SH-SY5Y (cell line): ENCODE measurements at regions not wholly inside any gene's neighbourhood (a gene's known extent, or its start where the extent isn't known, plus 50 kb on each side); places are given as distances from the start of the nearest gene placed in this dataset.
A peak's percentile ranks its signal among the peaks of the same experiment; 100 is the strongest.

Experiments
- GATA2 ChIP-seq: IDR thresholded peaks from 2 replicates; pipeline ENCODE4 v1.6.1; 2011; ENCODE audit warnings: mild to moderate bottlenecking, low read depth, low read length
- GATA3 ChIP-seq: IDR thresholded peaks from 2 replicates; pipeline ENCODE4 v1.6.1; 2011; ENCODE audit warnings: low read depth, mild to moderate bottlenecking, low read length, moderate library complexity

- TF ChIP-seq GATA2 (no peak), GATA3 (no peak)
Observed at GRCh38 chr5:93990504-93991070, 249.2 kb upstream of the POU5F2 start.

GRCh38 chr5:93978222-93978621 is 236.8 kb upstream of the POU5F2 start:
- no peak for TF ChIP-seq GATA3
- TF ChIP-seq GATA2: no peak

- TF ChIP-seq GATA3: no peak
- TF ChIP-seq GATA2: no peak
Observed at GRCh38 chr5:93967923-93968322, 226.5 kb upstream of the POU5F2 start.

GRCh38 chr5:93964421-93964820 is 223.0 kb upstream of the POU5F2 start:
- TF ChIP-seq GATA3 (no peak), GATA2 (no peak)

GRCh38 chr5:93960042-93960441 is 218.6 kb upstream of the POU5F2 start:
- TF ChIP-seq GATA2 (no peak), GATA3 (no peak)

- TF ChIP-seq GATA3 (no peak), GATA2 (no peak)
Observed at GRCh38 chr5:93956006-93956405, 214.6 kb upstream of the POU5F2 start.

- no peak for TF ChIP-seq GATA2
- TF ChIP-seq GATA3: no peak
Observed at GRCh38 chr5:93954421-93955069, 213.1 kb upstream of the POU5F2 start.

GRCh38 chr5:93953442-93953841 is 212.0 kb upstream of the POU5F2 start:
- no peak for TF ChIP-seq GATA3
- TF ChIP-seq GATA2: no peak

GRCh38 chr5:93941897-93942296 is 200.5 kb upstream of the POU5F2 start:
- TF ChIP-seq GATA3 (peak; percentile 72), GATA2 (0 out of 2 replicates have a peak, but pooled peaks have one; percentile 30)

GRCh38 chr5:93930098-93930497 is 188.7 kb upstream of the POU5F2 start:
- TF ChIP-seq GATA2: 0 out of 2 replicates have a peak, but pooled peaks have one; percentile 14
- TF ChIP-seq GATA3: peak; percentile 60; the same call in 1 of the 2 replicates

- TF ChIP-seq GATA2 (no peak), GATA3 (no peak)
Observed at GRCh38 chr5:93929131-93929530, 187.7 kb upstream of the POU5F2 start.

- no peak for TF ChIP-seq GATA2
Observed at GRCh38 chr5:93926831-93927620, 185.6 kb upstream of the POU5F2 start.

- TF ChIP-seq GATA2 (no peak), GATA3 (no peak)
Observed at GRCh38 chr5:93925321-93925720, 183.9 kb upstream of the POU5F2 start.

- TF ChIP-seq GATA2: no peak
- no peak for TF ChIP-seq GATA3
Observed at GRCh38 chr5:93924628-93925027, 183.2 kb upstream of the POU5F2 start.

- TF ChIP-seq GATA3 (no peak), GATA2 (no peak)
Observed at GRCh38 chr5:93922551-93922950, 181.2 kb upstream of the POU5F2 start.
